Endothelial cell (in vitro differentiated cells): ENCODE measurements at regions not wholly inside any gene's neighbourhood (a gene's known extent, or its start where the extent isn't known, plus 50 kb on each side); places are given as distances from the start of the nearest gene placed in this dataset.

ENCODE experiments used
- DNase-seq: peaks from one replicate; pipeline ENCODE4 v3.0.0; 2021; ENCODE audit warnings: low spot score
- H3K27ac Mint-ChIP-seq: one replicate; pipeline ENCODE4 v1.8.0; 2021; ENCODE audit warnings: mixed read lengths, inconsistent platforms; ENCODE audit not compliant: unreplicated experiment
- H3K27me3 Mint-ChIP-seq: one replicate; pipeline ENCODE4 v1.8.0; 2021; ENCODE audit warnings: mild to moderate bottlenecking, moderate library complexity, mixed read lengths, inconsistent platforms; ENCODE audit not compliant: unreplicated experiment
- H3K36me3 Mint-ChIP-seq: one replicate; pipeline ENCODE4 v1.8.0; 2021; ENCODE audit warnings: mild to moderate bottlenecking, low read depth, mixed read lengths, inconsistent platforms; ENCODE audit not compliant: unreplicated experiment
- H3K4me1 Mint-ChIP-seq: one replicate; pipeline ENCODE4 v1.8.0; 2021; ENCODE audit warnings: mild to moderate bottlenecking, mixed read lengths, inconsistent platforms; ENCODE audit not compliant: unreplicated experiment
- H3K4me3 Mint-ChIP-seq: one replicate; pipeline ENCODE4 v1.8.0; 2021; ENCODE audit warnings: mild to moderate bottlenecking, mixed read lengths, inconsistent platforms; ENCODE audit not compliant: unreplicated experiment
- H3K9me3 Mint-ChIP-seq: one replicate; pipeline ENCODE4 v1.8.0; 2021; ENCODE audit warnings: mixed read lengths, inconsistent platforms; ENCODE audit not compliant: unreplicated experiment
- CTCF ChIP-seq: fragments of 200-600 bp; sonication (generic); IDR thresholded peaks from one replicate; pipeline ENCODE4 v1.5.0; 2021; ENCODE audit warnings: antibody characterized with exemption; ENCODE audit not compliant: unreplicated experiment

- Mint-ChIP-seq H3K4me3 (no peak overlapping the region), H3K27me3 (no peaks in the 10 kb centered on the region), H3K36me3 (no peaks in the 10 kb centered on the region), H3K9me3 (no peaks in the 10 kb centered on the region), H3K27ac (no peak overlapping the region), H3K4me1 (peaks cover 4% of the 10 kb centered on the region)
- TF ChIP-seq CTCF = no peak
- DNase-seq = no peak
These were observed 841.4 kb downstream of the SI start for GRCh38 chr3:164236851-164237250.

- DNase-seq = no peak
- Mint-ChIP-seq H3K9me3 (no peaks in the 10 kb centered on the region), H3K4me1 (peaks cover 4% of the 10 kb centered on the region), H3K36me3 (no peaks in the 10 kb centered on the region), H3K4me3 (no peak overlapping the region), H3K27ac (no peak overlapping the region), H3K27me3 (no peaks in the 10 kb centered on the region)
- no peak for TF ChIP-seq CTCF
These were observed 842.8 kb downstream of the SI start for GRCh38 chr3:164235289-164236028.

GRCh38 chr3:164233951-164234350, 844.3 kb downstream of the SI start:
- H3K4me1 Mint-ChIP-seq = no peaks in the 10 kb centered on the region
- no peaks in the 10 kb centered on the region for H3K36me3 Mint-ChIP-seq
- DNase-seq = no peak
- no peaks in the 10 kb centered on the region for H3K9me3 Mint-ChIP-seq
- H3K4me3 Mint-ChIP-seq = no peak overlapping the region
- TF ChIP-seq CTCF = no peak
- H3K27ac Mint-ChIP-seq = no peak overlapping the region
- H3K27me3 Mint-ChIP-seq = no peaks in the 10 kb centered on the region

GRCh38 chr3:164231718-164232117, 846.6 kb downstream of the SI start:
- H3K4me1 Mint-ChIP-seq = no peaks in the 10 kb centered on the region
- H3K27ac Mint-ChIP-seq = no peak overlapping the region
- H3K36me3 Mint-ChIP-seq = no peaks in the 10 kb centered on the region
- H3K9me3 Mint-ChIP-seq = no peaks in the 10 kb centered on the region
- no peak overlapping the region for H3K4me3 Mint-ChIP-seq
- DNase-seq = no peak
- no peak for TF ChIP-seq CTCF
- H3K27me3 Mint-ChIP-seq = no peaks in the 10 kb centered on the region

GRCh38 chr3:164230385-164231094, 847.8 kb downstream of the SI start:
- no peaks in the 10 kb centered on the region for H3K36me3 Mint-ChIP-seq
- H3K9me3 Mint-ChIP-seq = no peaks in the 10 kb centered on the region
- no peaks in the 10 kb centered on the region for H3K27me3 Mint-ChIP-seq
- no peaks in the 10 kb centered on the region for H3K4me1 Mint-ChIP-seq
- TF ChIP-seq CTCF = no peak
- H3K4me3 Mint-ChIP-seq = no peak overlapping the region
- DNase-seq = no peak
- H3K27ac Mint-ChIP-seq = no peak overlapping the region
